ENCODE measurements at regions not wholly inside any gene's neighbourhood (a gene's known extent, or its start where the extent isn't known, plus 50 kb on each side); places are given as distances from the start of the nearest gene placed in this dataset.

DNA sequence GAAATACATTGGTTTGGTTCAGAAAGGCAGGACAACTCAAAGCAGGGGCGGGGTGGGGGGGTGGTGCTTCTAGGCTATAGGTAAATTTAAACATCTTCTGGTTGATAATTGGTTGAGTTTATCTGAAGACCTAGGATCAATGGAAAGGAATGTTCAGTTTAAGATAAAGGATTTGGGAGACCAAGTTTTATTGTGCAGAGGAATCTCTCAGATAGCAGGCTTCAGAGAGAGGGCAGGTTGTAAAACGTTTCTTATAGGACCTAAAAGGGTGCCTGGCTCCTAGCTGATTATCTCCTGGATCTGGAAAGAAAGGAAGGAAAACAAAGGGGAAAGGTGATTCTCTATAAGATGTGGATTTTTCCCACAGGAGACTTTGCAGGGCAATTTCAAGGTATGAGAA, 94.0 kb downstream of the TMEM47 start:
- TF ChIP-seq POLR2A (IDR thresholded peaks at IDR 0.05), result no peak
- TF ChIP-seq, protein P1, sequence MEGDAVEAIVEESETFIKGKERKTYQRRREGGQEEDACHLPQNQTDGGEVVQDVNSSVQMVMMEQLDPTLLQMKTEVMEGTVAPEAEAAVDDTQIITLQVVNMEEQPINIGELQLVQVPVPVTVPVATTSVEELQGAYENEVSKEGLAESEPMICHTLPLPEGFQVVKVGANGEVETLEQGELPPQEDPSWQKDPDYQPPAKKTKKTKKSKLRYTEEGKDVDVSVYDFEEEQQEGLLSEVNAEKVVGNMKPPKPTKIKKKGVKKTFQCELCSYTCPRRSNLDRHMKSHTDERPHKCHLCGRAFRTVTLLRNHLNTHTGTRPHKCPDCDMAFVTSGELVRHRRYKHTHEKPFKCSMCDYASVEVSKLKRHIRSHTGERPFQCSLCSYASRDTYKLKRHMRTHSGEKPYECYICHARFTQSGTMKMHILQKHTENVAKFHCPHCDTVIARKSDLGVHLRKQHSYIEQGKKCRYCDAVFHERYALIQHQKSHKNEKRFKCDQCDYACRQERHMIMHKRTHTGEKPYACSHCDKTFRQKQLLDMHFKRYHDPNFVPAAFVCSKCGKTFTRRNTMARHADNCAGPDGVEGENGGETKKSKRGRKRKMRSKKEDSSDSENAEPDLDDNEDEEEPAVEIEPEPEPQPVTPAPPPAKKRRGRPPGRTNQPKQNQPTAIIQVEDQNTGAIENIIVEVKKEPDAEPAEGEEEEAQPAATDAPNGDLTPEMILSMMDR (IDR thresholded peaks at IDR 0.05), result no peak

All from uterus (tissue), 2 donors.